GM08714 (cell line): ENCODE measurements at regions not wholly inside any gene's neighbourhood (a gene's known extent, or its start where the extent isn't known, plus 50 kb on each side); places are given as distances from the start of the nearest gene placed in this dataset.

ENCODE experiments used
- H3K4me3 ChIP-seq: fragments of 200-500 bp; sonication (Bioruptor generic); 2 replicates; pipeline ENCODE4 v1.5.1; 2014; ENCODE audit warnings: mild to moderate bottlenecking, low read length, inconsistent platforms
- ZNF274 ChIP-seq: IDR thresholded peaks from 2 replicates; pipeline ENCODE4 v1.6.1; 2012; ENCODE audit warnings: mild to moderate bottlenecking, low read depth, low read length

DNA sequence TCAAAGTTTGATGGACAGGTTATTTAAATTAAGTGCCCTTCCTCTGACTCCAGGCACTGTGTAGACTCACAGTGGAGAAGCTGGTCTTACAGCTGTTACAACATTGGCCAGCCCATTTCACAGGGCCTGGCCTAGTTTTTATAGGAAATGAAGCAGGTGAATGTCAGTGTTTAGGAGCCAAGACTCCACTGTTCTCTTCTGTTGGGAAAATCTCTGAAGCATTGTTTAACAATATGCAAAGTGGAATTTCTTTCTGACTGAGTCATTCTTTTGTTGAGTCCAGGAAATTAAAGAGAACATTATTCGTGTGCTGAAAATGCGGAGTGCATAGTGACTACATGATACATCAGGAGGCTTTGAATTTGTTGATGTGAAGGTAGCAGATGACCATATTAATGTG is 64.7 kb downstream of the ARRDC4 start:
- H3K4me3 ChIP-seq, result no peak overlapping the region
- no peak for TF ChIP-seq ZNF274

DNA sequence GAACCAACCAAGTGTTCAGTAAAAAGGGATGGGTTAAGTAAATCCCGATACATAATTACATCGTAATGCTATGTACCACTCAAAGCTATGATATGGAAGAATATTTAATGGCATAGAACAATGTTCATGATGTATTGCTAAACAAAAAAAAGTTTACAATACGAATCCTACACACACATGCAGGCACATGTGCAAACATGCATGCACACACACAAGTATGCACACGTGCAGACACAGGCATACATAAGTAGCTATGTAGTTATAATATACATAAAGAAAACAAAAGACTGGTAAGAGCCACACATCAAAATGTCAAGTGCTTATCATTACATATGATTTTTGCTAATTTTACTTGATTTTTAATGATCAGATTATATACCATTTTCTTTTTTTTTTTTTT is 74.2 kb downstream of the ARRDC4 start:
- no peak for TF ChIP-seq ZNF274
- no peak overlapping the region for H3K4me3 ChIP-seq

DNA sequence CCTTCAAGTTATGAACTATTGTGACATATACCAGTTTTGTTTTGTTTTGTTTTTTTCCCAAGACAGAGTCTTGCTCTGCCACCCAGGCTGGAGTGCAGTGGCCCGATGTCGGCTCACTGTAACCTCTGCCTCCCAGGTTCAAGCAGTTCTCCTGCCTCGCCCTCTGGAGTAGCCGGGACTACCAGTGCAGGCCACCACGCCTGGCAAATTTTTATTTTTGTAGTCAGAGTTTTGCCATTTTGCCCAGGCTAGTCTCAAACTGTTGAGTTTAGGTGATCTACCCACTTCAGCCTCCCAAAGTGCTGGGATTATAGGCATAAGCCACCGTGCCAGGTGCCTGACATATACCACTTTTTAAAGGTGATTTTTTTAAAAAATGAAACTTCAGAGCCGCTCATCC is 74.6 kb downstream of the ARRDC4 start:
- no peak for TF ChIP-seq ZNF274
- H3K4me3 ChIP-seq, result no peak overlapping the region

DNA sequence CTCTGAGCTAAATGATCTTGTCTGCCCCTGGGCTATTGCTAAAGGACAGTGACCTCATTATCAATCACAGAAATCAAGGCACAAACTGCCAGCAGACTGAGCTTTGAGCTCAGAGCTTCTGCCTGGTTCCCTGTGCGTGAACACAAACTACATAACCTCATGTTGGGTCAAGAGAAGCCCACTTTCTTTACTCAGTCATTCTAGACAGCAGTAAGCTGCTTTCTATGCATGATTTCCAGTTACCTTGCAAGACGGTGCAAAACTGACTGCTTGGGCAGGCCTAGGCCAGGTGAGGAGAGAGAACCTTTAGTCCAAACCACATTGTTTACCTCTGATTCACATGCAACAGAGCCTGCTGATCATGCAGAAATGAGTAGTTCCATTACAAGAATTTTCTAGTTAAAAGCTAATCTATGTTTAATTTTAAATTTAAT is 75.1 kb downstream of the ARRDC4 start:
- TF ChIP-seq ZNF274, result no peak
- H3K4me3 ChIP-seq, result no peak overlapping the region

DNA sequence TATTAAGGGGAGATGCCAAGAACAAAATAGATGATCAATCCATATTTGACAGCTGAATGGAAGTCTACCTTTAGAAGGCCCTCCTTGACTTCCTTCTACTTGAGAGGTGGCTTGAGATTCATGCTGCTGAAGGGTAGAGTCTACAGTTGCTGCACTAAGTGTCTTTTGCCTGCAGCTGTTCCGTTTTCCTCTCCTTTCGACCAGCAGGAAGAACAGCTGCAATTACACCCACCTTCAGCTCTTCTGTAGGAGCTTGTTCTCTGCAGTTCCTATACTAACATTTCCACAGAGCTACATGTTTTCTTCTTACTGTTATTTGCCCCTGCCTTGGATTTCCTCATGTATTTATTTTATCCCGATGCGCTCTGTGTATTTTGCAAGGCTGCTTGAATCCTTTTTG is 79.1 kb downstream of the ARRDC4 start:
- TF ChIP-seq ZNF274, result no peak
- H3K4me3 ChIP-seq, result no peak overlapping the region

DNA sequence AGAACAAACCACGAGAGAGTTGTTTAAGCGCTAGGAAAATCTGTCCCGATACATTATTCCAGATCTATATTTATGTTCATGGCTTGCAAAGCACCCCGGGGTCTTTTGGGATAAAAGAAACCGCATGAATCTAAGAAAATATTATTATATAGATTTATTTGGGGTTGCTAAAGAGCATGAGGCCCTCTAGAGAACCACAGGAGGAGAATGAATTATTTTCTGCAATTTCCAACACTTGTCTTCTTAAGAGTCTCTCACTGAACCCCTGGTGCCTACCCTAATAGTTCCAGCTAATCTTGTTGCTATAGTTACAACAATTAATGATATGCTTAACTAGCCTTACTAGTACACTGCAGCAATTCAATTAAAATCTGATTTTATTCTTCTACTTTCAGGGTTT is 79.6 kb downstream of the ARRDC4 start:
- no peak for TF ChIP-seq ZNF274
- H3K4me3 ChIP-seq, result no peak overlapping the region

DNA sequence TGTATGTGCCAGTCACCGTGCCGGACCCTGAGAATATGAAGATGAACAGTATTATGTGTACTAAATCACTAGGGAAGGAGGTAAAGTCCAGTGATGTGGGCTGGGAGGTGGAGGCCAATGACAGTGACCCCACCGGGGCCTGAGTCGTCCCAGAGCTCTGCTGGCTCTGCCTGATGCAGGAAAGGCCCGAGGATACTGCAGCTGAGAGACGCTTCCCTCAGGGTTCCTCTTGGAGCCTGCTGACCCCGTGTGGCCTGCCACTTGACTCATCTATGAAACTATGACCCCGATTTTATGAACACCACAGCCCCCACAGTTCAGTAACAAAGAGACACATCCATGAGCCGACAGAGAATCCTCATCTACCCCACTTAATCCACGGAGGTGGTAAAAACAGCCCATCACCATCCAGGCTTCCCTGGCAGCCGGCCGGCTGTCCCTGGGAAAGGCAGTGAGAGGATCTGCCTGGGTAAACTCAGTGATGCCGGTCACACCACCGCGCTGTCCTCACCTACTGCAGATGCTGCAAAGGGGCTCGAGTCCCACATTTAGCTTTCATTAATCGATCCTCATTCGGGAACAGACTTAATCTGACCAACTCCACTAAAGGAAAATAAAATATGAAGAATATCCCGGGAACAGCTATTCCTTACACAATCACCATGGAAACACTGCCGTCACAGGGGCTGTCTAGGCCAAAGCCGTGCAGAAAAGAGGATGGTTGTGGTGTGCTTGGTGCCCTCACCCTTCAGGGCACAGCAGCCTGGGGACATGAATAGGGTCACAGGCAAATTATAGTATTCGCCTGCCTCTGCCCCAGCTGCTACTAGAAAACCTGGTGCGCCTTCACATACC is 82.9 kb downstream of the ARRDC4 start:
- no peak for TF ChIP-seq ZNF274
- H3K4me3 ChIP-seq, result no peak overlapping the region

DNA sequence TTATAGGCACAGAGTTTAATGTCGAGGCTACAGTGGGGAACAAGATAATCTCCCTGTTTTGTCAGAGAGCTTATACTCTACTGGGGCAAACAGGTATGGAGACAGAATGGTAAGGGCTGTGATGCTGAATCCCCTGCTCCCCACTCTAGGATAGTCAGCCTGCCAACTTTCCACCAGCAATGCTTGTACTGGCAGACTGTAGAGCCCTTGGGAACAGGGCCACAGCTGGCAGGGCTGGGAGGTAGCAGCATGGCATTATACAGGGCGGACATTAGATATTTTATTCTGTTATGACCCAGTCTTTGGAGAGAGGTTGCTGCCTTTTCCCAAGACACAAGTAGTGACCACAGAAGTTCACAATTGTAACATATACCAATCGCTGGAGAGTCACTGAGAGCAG is 91.2 kb downstream of the ARRDC4 start:
- H3K4me3 ChIP-seq, result no peak overlapping the region
- no peak for TF ChIP-seq ZNF274

DNA sequence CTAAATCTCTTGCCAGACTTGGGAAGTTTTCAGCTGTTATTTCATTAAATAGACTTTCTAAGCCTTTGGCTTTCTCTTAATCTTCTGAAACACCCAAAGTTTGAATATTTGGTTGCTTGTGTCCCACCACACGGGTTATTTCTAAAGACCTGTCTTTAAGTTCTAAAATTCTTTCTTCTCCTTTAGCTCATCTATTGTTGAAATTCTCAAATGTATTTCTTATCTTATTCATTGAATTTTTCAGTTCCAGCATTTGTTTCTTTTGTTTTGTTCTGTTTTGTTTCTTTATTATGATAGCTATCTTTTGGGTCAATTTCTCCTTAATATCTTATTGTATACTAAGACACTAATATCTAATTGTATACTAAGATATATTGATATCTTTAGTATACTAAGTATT is 97.0 kb downstream of the ARRDC4 start:
- TF ChIP-seq ZNF274, result no peak
- H3K4me3 ChIP-seq, result no peak overlapping the region

DNA sequence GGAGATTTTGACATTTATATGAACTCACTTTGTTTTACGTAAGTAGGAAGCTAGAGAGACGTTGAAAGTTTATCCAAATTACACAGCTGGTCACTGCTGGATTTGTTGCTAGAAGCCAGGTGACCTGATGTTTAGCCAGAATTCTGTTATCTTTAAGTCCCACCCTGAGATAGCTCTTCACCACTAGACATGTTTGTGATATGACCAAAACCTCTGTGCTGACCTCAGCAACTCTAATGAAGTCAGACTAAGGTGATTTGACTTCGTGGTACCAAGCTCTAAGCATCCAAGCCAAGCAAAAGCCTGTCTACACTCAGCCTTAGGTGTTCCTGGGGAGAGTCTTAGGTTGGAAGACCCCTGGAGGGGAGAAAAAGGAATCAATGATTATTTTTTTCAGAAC is 102.4 kb downstream of the ARRDC4 start:
- no peak for TF ChIP-seq ZNF274

DNA sequence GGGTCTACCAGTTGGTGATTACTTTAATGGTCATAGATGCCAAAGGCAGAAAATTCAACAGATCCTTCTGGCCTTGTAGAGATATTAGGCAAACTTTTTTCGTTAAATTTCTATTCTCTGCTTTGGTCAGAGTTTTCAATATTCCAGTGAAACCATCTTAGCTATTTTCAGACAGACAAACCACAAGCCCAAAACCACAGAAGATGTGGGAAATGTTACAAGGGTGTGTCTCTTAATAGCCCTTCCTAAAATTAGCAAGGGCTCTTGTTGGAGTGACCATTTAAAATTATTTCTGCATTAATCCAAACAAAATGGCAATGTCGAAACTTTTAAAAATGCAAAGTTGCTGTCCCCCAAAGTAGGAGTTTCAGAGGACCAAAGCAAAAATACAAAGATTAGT is 102.8 kb downstream of the ARRDC4 start:
- no peak for TF ChIP-seq ZNF274
- no peak overlapping the region for H3K4me3 ChIP-seq

More for the DNA sequence above, 102.4 kb downstream of the ARRDC4 start:
- H3K4me3 ChIP-seq, result no peak overlapping the region

DNA sequence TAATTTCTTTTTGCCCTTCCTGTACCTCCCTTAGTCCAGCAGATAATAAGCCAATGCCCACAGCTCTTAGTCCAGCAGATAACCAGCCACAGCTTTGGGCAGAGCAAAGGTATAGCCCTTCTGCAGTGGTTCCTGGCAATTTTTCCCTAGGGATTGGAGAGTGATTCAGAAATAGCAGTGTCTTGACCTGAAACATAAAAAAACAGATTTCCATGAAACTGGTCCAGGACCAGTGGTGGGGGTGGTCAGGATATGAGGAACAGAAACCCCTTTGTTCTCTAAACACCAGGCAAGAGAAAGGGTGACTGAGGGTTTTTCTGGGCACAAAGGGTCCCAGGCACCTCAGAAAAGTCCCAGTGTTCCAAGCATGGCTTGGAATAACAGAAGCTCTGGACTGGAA is 103.4 kb downstream of the ARRDC4 start:
- TF ChIP-seq ZNF274, result no peak
- H3K4me3 ChIP-seq, result no peak overlapping the region

DNA sequence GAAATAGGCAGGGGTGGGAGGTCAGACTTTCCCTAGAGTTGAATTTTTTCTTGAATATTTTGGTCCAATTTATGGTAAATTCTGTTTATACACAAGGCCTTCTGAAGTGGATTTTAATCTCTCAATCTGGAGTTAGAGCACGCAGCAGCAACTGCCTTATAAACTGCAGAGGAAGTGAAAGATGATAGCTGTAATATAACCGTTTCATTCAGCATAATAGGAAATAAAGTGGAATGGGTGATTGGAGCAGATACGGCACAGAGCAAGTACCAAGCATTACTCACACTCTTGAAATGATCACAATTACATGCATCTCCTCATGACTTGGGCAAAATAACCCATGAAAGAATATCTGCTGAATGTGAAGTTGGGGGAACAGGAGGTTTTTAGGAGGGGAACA is 106.8 kb downstream of the ARRDC4 start:
- no peak for TF ChIP-seq ZNF274
- no peak overlapping the region for H3K4me3 ChIP-seq

DNA sequence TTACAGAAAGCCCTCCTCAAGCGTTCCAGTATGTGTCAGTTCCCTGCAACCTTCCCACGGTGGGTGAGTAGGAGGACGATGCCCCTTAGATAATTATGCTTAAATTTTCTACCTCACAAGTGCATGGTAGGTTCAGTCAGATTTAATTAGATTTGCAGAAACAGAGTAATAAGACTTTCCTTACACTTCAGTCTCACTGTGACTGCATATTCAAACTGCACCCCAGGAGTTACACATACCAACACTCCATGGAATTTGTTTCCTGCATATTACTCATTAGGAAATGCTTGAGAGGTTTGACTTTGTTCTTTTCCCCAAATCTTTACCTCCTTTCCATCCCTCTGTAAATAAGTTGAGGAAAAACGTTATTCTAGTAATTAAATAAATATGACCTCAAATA is 108.8 kb downstream of the ARRDC4 start:
- H3K4me3 ChIP-seq, result no peak overlapping the region
- TF ChIP-seq ZNF274, result no peak

DNA sequence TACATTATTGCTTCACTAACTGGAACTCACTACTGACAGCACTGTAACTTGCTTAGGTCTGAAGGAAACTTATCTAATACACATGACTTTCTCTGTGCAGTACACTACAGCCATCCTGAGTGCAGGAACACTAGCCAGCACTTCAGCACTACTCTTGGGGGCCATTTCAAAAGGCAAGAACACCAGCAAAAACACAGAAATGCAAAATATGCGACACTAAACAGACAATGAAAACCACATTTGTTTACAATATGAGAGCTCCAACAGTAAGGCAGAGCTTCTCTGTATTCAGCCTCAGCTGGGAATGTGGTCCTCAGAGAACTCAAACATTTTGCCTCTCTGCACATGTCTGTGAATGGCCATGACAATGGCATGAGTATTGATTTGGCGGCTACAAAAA is 109.6 kb downstream of the ARRDC4 start:
- TF ChIP-seq ZNF274, result no peak
- H3K4me3 ChIP-seq, result no peak overlapping the region

DNA sequence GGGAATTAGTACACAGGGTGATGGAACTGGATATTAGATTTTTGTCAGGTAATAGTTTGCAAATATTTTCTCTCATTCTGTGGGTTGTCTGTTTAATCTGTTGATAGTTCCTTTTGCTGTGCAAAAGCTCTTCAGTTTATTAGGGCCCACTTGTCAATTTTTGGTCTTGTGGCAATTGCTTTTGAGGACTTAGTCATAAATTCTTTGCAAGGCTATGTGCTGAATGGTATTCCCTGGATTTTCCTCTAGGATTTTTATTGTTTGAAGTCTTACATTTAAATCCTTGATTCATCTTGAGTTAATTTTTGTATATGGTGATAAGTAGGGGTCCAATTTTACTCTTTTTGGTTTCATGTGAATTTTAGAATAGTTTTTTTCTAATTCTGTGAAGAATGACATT is 111.3 kb downstream of the ARRDC4 start:
- TF ChIP-seq ZNF274, result no peak

More for the DNA sequence above, 111.3 kb downstream of the ARRDC4 start:
- H3K4me3 ChIP-seq, result no peak overlapping the region
